ENCODE measurements at regions not wholly inside any gene's neighbourhood (a gene's known extent, or its start where the extent isn't known, plus 50 kb on each side); places are given as distances from the start of the nearest gene placed in this dataset.

DNA sequence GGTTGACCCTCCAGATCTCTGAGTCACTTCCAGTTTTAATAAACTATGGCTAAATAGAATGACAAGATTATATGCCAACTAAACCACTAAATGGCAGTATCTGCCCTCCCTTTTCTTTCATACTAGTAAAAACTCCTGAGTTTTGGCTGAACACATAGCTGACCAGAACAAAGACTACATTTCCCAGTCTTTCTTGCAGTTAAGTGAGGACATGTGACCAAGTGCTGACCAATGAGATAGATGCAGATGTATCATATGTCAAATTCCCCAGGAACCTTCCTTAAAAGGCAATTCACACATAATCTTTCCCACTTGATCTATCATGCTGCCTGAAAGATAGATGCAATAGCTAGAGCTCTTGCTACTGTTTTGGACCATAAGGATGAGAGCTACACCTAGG, 191.3 kb downstream of the SHOX2 start:
- peak; percentile 48 for ATAC-seq
- TF ChIP-seq ZFP3 (CRISPR knock-in tag; IDR thresholded peaks at IDR 0.05) (no peak), RARB (CRISPR knock-in tag; IDR thresholded peaks at IDR 0.05) (no peak), GLIS3 (CRISPR knock-in tag; IDR thresholded peaks at IDR 0.05) (no peak), ZNF70 (CRISPR knock-in tag; IDR thresholded peaks at IDR 0.05) (no peak)
- TF ChIP-seq, protein P1, sequence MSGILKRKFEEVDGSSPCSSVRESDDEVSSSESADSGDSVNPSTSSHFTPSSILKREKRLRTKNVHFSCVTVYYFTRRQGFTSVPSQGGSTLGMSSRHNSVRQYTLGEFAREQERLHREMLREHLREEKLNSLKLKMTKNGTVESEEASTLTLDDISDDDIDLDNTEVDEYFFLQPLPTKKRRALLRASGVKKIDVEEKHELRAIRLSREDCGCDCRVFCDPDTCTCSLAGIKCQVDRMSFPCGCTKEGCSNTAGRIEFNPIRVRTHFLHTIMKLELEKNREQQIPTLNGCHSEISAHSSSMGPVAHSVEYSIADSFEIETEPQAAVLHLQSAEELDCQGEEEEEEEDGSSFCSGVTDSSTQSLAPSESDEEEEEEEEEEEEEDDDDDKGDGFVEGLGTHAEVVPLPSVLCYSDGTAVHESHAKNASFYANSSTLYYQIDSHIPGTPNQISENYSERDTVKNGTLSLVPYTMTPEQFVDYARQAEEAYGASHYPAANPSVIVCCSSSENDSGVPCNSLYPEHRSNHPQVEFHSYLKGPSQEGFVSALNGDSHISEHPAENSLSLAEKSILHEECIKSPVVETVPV (CRISPR knock-in tag; IDR thresholded peaks at IDR 0.05) = no peak

DNA sequence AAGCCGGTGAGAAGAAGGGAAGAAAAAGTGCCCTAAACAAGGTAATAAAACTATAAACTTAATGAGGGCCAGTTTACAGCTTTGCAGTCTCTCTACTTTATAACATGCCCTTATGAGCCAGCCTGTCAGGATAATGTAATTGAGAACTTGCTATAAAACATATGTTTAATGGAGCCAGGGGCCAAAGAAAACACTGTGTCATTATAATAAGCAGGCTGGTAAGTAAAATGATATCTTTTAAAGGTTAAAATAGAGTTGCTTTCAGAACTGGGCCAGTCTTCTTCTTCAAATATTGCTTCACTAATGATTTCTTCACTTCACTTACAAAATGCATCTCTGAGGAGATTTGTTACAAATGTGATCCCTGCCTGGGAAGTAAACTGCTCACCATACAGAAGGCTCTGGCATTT, 192.5 kb downstream of the SHOX2 start:
- no peak for TF ChIP-seq CSDC2 (CRISPR knock-in tag; IDR thresholded peaks at IDR 0.05)
- no peak for TF ChIP-seq SNAI2 (CRISPR knock-in tag; IDR thresholded peaks at IDR 0.05)
- TF ChIP-seq, protein P2, sequence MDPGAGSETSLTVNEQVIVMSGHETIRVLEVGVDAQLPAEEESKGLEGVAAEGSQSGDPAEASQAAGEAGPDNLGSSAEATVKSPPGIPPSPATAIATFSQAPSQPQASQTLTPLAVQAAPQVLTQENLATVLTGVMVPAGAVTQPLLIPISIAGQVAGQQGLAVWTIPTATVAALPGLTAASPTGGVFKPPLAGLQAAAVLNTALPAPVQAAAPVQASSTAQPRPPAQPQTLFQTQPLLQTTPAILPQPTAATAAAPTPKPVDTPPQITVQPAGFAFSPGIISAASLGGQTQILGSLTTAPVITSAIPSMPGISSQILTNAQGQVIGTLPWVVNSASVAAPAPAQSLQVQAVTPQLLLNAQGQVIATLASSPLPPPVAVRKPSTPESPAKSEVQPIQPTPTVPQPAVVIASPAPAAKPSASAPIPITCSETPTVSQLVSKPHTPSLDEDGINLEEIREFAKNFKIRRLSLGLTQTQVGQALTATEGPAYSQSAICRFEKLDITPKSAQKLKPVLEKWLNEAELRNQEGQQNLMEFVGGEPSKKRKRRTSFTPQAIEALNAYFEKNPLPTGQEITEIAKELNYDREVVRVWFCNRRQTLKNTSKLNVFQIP (CRISPR knock-in tag; IDR thresholded peaks at IDR 0.05; ENCODE audit: borderline replicate concordance, low read depth) = no peak
- no peak for TF ChIP-seq ZFP3 (CRISPR knock-in tag; IDR thresholded peaks at IDR 0.05)
- TF ChIP-seq, protein P1 (CRISPR knock-in tag; IDR thresholded peaks at IDR 0.05) = no peak
- TF ChIP-seq ZFP30 (CRISPR knock-in tag; IDR thresholded peaks at IDR 0.05) = no peak
- TF ChIP-seq, protein P3, sequence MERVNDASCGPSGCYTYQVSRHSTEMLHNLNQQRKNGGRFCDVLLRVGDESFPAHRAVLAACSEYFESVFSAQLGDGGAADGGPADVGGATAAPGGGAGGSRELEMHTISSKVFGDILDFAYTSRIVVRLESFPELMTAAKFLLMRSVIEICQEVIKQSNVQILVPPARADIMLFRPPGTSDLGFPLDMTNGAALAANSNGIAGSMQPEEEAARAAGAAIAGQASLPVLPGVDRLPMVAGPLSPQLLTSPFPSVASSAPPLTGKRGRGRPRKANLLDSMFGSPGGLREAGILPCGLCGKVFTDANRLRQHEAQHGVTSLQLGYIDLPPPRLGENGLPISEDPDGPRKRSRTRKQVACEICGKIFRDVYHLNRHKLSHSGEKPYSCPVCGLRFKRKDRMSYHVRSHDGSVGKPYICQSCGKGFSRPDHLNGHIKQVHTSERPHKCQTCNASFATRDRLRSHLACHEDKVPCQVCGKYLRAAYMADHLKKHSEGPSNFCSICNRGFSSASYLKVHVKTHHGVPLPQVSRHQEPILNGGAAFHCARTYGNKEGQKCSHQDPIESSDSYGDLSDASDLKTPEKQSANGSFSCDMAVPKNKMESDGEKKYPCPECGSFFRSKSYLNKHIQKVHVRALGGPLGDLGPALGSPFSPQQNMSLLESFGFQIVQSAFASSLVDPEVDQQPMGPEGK (CRISPR knock-in tag; IDR thresholded peaks at IDR 0.05; ENCODE audit: borderline replicate concordance) = no peak
- no peak for TF ChIP-seq ZNF8 (CRISPR knock-in tag; IDR thresholded peaks at IDR 0.05)
- no peak for TF ChIP-seq GLIS3 (CRISPR knock-in tag; IDR thresholded peaks at IDR 0.05)
- TF ChIP-seq, protein P4, sequence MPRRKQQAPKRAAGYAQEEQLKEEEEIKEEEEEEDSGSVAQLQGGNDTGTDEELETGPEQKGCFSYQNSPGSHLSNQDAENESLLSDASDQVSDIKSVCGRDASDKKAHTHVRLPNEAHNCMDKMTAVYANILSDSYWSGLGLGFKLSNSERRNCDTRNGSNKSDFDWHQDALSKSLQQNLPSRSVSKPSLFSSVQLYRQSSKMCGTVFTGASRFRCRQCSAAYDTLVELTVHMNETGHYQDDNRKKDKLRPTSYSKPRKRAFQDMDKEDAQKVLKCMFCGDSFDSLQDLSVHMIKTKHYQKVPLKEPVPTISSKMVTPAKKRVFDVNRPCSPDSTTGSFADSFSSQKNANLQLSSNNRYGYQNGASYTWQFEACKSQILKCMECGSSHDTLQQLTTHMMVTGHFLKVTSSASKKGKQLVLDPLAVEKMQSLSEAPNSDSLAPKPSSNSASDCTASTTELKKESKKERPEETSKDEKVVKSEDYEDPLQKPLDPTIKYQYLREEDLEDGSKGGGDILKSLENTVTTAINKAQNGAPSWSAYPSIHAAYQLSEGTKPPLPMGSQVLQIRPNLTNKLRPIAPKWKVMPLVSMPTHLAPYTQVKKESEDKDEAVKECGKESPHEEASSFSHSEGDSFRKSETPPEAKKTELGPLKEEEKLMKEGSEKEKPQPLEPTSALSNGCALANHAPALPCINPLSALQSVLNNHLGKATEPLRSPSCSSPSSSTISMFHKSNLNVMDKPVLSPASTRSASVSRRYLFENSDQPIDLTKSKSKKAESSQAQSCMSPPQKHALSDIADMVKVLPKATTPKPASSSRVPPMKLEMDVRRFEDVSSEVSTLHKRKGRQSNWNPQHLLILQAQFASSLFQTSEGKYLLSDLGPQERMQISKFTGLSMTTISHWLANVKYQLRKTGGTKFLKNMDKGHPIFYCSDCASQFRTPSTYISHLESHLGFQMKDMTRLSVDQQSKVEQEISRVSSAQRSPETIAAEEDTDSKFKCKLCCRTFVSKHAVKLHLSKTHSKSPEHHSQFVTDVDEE (CRISPR knock-in tag; IDR thresholded peaks at IDR 0.05) = no peak
- TF ChIP-seq TOX (CRISPR knock-in tag; IDR thresholded peaks at IDR 0.05; ENCODE audit: borderline replicate concordance) = no peak
- no peak for TF ChIP-seq ARNTL (CRISPR knock-in tag; IDR thresholded peaks at IDR 0.05; ENCODE audit: borderline replicate concordance, low read depth)
- TF ChIP-seq PPARA (CRISPR knock-in tag; IDR thresholded peaks at IDR 0.05; ENCODE audit: borderline replicate concordance) = no peak
- peak; percentile 83 for TF ChIP-seq ISL1 (CRISPR knock-in tag; IDR thresholded peaks at IDR 0.05)
- no peak for TF ChIP-seq BACH2 (CRISPR knock-in tag; IDR thresholded peaks at IDR 0.05; ENCODE audit: borderline replicate concordance)
- TF ChIP-seq ZNF70 (CRISPR knock-in tag; IDR thresholded peaks at IDR 0.05) = no peak
- TF ChIP-seq ZNF565 (CRISPR knock-in tag; conservative IDR thresholded peaks at IDR 0.05; ENCODE audit: low read depth) = no peak
- peak; percentile 41 for TF ChIP-seq TCF4 (CRISPR knock-in tag; IDR thresholded peaks at IDR 0.05; ENCODE audit: borderline replicate concordance)
- 0 out of 2 replicates have a peak, but pooled peaks have one; percentile 30 for TF ChIP-seq ZC3H10 (CRISPR knock-in tag; IDR thresholded peaks at IDR 0.05)
- TF ChIP-seq, protein P5, sequence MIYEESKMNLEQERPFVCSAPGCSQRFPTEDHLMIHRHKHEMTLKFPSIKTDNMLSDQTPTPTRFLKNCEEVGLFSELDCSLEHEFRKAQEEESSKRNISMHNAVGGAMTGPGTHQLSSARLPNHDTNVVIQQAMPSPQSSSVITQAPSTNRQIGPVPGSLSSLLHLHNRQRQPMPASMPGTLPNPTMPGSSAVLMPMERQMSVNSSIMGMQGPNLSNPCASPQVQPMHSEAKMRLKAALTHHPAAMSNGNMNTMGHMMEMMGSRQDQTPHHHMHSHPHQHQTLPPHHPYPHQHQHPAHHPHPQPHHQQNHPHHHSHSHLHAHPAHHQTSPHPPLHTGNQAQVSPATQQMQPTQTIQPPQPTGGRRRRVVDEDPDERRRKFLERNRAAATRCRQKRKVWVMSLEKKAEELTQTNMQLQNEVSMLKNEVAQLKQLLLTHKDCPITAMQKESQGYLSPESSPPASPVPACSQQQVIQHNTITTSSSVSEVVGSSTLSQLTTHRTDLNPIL (CRISPR knock-in tag; IDR thresholded peaks at IDR 0.05; ENCODE audit: low read depth) = no peak
- peak; percentile 87 for ATAC-seq
